Activated CD4-positive, alpha-beta T cell treated with anti-CD3 and anti-CD28 coated beads, Interleukin-10, Interleukin-2, amounts not matched to agents 100 ng/mL and 50 ng/mL, durations not matched to agents 16 hours and 8 hours (primary cell): ENCODE measurements at regions not wholly inside any gene's neighbourhood (a gene's known extent, or its start where the extent isn't known, plus 50 kb on each side); places are given as distances from the start of the nearest gene placed in this dataset.

ENCODE experiments used
- DNase-seq: peaks from one replicate; pipeline ENCODE4 v3.0.0-alpha.2; 2020

DNA sequence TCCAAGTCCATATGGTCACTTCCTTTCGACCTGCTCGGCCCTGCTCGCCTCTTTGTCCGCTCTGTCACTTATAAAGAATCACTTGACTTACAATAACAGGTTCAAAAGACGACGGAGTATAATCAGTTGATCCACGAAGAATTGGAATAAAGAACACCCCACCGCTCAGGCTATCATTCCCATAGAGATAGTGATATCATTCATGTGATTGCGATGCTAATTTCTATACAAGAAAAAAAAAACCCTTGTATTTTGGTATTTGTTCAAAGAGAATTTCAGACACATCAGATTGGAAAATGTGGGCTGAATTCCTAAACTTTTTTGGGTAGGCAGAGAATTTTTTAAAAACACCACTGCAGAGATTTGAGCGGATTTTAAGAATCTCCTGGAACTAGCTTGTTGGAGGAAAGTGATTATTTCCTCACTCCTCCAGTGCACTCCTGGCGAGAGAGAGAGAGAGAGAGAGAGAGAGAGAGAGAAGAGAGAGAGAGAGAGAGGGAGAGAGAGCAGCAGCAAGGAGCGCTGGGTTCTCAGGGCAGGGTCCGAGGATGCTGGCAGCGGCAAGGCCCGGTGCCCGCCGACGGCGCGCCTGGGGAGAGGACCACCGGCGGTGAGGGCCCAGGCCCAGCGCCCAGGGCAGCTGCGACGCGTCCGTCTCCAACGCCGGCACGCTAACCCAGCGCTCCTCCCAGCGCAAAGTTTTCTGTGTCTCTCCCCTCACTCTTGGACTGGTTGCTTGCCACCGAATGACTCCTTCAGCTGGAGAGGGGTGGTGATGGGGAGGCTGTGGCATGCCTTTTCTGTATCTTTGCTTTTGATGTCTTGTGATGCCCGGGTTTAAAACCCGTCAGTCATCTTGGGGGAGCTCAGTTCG is 149.0 kb upstream of the ZNF536 start:
- DNase-seq = no peak

DNA sequence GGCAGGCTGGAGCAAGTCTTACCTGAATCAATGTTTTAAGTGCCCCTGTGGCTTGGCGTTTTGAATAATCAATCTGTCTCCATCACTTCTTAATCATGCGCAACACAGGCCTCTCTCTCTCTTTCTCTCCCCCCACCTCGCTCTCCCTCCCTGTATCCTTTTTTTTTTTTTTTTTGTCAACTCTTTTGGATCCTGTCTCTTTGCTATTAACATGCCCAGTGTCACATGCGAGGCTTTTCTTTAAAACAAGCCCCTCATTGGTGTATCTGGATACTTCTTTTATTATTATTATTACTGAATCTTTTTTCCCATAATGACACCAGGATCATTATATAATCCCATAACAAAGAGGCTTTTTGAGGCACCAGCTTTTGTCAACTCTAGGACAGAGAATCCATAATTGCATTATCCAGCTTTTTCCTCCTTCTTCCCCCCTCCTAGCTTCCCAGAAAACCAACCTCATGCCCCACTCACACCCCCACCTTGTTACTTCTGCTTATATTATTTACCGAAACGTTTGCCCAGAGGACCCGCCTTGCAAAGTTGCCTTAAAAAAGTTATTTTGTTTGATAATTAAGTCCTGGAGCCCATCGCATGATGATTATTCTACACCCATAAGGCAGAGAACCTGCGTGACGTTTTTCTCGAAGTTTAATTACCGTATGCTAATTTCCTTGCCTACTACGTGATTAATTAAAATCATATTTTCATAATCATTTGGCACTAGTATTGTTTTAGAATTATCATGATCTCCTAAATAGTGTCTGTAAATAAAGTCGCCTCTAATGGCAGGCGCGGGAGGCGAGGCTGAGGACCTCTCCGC is 148.1 kb upstream of the ZNF536 start:
- no peak for DNase-seq

- DNase-seq = no peak
Measured at GRCh38 chr19:30224689-30225606, 147.2 kb upstream of the ZNF536 start.

DNA sequence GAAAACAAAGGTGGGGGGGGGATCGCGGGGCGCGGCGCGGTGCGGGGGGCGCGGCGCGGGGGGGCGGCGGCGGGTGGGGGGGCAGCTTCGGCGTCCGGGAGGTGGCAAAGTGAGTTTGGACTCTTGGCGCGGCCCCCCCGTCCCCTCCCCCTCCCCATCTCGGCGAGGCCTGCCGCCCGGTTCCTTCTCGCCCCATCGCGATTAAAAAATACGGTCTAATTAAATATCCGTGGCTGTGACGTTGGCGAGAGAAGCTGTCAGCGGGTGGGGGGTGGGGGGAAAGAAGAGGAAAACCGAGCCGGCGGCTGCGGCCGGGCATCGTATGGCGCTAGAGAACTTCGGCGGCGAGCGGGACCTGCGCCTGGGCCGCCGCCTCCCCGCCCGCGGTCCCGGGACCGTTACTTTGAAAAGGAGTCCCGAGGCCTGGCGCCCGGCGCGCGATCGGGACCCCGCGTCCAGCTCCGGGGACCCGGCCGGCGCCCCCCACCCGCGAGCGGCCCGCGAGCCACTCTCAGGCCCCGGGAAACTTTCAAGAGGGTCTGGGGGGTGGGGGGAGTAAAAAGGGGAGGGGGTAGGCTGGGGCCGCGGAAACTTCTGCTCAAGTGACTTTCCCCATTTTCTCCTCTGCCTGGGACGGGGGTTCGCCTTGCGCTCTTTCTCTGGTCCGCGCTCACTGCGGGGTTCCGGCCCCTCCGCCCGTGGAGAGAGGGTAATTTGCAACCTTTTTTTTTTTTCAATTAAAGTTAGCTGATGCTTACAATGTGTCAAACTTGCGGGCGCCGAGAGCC is 146.3 kb upstream of the ZNF536 start:
- DNase-seq = no peak

DNA sequence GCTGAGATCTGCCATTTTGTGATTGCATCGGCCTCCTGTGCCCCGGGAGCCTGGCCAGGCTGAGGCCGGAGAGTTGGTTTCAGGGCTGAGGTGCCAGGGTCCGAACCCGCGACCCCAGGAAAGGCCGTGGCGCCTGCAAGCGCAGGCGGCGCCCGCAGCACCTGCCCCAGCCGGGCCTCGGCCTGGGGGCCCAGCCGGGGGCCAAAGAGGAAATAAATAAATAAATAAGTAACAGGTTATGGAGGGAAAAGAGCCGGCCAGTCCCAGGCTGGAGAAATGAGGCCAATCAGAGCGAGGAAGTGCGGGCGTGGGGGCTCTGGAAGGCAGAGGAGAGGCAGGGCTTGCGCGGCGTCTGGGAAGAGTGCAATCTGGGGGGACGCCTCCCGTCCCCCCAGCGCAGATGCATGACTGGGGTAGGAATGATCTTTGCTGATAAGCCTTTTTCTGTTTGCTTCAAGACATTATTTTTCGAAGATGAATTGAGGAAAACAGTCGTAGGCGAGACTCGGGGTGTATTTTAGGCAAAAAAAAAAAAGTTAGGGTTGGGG is 145.6 kb upstream of the ZNF536 start:
- no peak for DNase-seq

GRCh38 chr19:30227012-30227621 is 145.1 kb upstream of the ZNF536 start:
- DNase-seq = no peak

DNA sequence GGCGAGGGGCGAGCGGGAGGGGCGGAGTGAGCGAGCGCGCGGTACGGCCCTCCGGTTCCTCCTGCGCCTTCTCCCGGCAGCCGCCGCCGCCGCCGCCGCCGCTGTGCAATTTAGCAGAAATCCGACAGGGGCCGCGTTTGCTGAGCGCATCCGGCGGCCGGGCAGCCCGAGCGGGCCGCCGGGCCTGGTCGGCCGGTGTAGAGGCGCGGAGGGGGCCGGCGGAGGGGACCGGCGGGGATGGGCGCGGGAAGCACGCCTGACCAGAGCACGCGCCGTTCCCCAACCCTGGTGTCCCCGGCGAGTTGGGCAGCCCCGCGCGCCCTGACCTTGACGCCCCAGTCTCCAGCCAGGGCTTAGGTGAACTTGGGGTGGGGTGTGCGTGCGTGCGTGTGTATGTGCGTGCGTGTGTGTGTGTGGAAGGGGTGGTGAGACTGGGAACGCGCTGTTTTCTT is 144.5 kb upstream of the ZNF536 start:
- peak; percentile 72 for DNase-seq

- no peak for DNase-seq
Measured at GRCh38 chr19:30228113-30228834, 143.9 kb upstream of the ZNF536 start.

DNA sequence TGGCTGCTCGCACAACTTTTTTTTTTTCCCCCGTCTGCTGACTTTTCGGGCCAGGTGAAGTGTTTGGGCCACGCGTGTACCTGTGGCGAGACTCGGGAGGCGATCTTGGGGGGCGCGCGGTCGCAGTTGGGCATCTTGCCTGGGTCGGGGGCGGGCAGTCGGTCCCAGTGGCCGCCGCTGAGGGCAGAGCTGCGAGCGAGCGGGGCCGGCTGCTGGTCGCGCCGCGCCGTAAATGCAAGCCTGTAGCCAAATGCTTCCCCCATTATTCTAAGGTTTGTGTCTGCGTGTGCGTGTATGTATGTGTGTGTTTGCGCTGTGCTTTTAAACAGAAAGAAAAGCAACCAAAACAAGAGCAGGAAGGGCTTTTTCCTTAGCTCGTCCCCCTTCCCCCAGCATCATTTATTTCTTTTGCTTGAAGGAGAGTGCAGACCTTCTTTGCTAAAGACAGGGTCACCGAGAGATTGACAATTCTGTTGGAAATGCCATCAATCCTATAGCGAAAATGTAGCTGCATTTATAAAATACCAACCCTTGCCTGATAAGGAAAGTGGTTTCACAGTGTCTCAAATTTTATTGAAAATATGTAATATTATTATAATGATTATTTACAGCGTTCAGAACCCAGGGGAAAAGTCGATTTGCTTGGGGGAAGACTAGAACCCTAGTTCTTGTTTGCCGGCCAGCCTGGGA is 143.2 kb upstream of the ZNF536 start:
- DNase-seq = no peak

DNA sequence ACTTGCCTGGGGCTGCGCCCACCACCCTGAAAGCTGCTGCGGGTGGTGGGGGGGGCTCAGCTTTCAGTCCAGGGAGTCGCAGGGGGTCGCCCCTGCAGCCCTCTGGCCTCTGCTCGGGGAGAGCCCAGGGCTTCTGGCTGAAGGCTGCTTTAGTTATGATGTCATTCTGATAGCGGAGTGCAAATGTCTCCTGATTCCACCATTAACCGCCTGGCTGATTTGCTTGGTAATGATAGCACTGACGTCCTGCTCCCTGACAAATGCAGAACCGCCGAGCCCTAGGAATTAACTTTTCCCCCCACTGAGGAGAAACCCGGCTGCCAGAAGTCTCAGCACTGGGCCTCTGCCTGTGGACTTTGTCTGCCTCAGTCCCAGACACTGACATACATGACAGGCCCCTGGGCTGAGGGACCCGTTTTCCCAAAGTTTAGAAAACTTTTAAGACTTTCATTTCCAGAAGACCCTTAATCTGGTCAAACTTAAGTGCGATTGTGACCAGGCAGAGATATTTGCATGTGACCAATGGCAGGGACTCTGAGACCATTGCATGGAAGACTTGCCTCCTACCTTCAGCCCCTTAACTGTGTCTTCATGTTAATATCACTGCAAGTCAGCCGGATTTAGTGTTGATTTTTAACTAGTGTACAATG is 142.5 kb upstream of the ZNF536 start:
- DNase-seq = no peak

- no peak for DNase-seq
Measured at GRCh38 chr19:30231408-30232318, 140.5 kb upstream of the ZNF536 start.

DNA sequence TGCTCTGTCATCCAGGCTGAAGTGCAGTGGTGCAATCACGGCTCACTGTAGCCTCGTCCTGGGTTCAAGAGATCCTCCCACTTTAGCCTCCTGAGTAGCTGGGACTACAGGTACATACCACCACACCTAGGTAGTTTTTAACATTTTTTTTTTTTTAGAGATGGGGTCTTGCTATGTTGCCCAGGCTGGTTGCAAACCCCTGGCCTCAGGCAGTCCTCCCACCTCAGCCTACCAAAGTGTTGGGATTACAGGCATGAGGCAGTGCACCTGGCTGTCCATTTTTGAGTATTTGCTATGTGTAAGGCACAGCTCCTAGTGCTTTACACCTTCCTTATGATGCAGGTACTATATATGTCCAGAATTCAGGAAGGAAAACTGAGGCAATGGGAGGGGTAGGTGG is 138.8 kb upstream of the ZNF536 start:
- DNase-seq = no peak

DNA sequence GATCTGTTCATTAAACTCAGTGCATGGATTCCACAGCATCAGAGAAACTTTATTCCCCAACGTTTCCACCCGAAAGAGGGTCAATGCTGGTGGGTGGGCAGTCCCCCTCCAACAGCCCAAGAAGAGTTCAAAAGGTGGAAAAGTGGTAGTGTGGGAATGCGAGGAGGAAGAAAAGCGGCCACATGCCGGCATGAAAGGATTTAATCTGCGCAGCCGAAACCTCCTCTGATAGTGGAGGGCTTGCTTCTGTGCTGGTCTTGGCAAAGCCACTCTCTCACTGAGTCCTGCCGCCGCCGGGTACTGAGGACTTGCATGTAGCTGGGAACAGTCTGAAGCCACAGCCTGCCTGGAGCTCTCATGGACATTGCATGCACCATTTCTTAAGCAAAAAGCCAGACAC is 136.2 kb upstream of the ZNF536 start:
- DNase-seq = no peak

- DNase-seq = no peak
Measured at GRCh38 chr19:30236587-30236986, 135.6 kb upstream of the ZNF536 start.

DNA sequence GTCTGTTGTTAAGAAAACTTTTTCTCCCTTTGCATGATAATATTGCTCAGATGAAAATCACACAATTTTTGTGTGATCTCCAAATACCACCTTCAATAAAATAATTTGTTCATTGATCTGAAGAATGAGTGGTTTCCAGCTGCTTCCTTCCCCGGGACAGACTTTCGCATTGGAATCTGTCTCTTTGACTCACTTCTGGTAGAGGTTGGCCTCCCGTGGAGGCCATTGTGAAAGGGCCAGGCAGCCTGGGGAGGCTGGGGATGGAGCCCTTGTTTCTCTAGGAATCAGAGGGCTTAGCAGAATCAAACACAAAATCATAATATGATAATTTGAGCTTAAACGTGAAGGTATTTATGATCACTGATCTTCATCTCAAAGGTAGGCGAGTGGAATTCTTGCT is 135.0 kb upstream of the ZNF536 start:
- no peak for DNase-seq

DNA sequence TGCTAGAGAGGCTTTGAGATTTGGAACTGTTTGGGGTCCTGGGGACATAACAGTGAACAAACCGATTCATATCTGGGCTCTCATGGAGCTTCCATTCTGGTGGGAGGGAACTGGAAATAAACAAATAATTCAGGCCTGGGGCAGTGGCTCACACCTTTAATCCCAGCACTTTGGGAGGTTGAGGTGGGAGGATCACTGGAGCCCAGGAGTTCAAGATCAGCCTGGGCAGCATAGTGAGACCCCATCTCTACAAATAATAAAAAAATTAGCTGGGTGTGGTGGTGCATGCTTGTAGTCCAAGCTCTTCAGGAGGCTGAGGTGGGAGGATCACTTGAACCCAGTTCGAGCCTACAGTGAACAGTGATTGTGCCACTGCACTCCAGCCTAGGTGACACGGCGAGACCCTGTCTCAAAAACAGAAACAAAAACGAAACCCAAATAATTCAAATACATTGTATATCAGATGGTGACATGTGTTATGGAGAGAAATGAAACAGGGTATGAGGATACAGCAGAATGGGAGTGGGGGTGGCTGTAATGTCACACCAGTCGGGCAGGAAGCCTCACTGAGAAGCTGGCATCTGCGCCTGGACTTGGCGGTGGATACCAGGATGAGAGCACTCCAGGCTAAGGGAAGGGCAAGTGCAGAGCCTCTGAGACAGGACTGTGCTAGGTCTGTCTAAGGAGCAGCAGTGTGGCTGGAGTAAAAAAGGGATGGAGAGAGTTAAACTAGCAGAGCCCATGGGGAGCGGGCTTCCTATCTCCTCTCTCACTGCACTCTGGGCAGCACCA is 131.1 kb upstream of the ZNF536 start:
- no peak for DNase-seq

DNA sequence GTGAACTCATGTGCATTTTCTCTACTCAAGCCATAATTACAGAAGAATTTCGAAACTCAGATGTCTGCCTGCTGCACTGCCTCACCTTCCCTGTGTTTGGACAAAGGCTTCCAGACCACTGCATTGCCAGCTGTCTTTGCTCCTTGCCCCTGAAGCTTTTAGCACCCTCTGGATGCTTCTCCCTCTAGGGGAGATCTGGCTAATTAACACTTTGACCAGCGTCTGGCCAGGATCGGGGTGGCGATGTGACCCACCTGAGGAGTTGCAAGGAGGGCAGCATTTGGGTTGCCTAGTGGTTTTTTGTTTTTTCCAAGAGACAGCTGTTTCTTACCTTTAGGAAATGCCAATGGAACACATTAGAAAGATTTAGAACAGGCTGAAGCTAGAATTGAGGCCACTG is 127.7 kb upstream of the ZNF536 start:
- no peak for DNase-seq
